HG02759 (cell line): ENCODE measurements at regions not wholly inside any gene's neighbourhood (a gene's known extent, or its start where the extent isn't known, plus 50 kb on each side); places are given as distances from the start of the nearest gene placed in this dataset.

Experiments used
- ATAC-seq: cut with Tn5 transposase; IDR thresholded peaks from one replicate; pipeline ENCODE4 v1.9.1; 2021; ENCODE audit warnings: mild to moderate bottlenecking, moderate library complexity; ENCODE audit not compliant: unreplicated experiment

DNA sequence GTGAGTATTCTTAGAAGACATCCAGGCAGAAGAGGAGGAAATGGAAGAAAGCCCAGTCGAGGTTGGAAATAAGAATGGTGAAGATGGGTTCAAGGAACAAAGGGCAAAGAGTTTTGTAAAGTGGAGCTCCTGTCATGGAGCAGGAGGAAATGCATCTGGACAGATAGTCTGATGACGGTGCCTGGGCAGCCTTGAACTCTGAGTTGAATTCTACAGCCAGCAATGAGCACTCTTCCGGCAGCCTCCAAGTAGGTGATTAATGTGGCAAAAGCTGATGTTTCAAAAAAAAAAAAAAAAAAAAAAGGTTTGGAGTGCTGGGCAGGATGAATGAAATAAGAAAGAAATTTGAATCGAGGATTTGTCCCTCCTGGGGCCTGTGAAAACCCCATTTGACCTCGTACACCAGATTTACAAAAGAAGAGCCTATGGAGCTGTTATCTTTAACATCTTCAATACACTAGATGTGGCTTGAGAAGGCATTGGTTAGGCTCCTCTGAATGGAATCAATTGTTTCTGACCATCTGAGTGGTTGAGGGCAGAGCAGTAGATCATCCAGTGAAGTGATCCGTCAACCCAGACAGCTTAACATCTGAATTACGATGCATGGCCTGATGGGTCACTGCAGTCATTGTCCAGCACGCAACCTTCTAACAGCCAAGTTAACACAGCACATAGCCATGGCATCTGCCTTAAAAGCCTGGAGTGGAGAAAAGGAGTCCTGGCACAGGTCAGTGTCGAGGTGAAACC is 449.7 kb downstream of the TXNL1 start:
- ATAC-seq = no peak

DNA sequence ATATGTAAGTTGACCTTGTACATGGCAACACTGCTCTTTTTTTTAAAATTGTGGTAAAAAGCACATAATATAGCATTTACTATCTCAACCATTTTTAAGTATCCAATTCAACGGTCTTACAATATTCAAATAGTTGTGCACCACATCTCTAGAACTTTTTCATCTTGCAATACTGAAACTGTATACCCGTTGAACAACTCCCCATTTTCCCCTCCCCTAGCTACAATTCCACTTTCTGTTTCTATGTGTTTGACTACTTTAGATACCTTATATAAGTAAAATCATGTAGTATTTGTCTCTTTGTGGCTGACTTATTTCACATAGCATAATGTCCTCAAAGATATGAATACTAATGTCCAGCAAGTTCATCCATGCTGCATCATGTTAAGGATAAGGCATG is 452.1 kb downstream of the TXNL1 start:
- ATAC-seq = no peak

DNA sequence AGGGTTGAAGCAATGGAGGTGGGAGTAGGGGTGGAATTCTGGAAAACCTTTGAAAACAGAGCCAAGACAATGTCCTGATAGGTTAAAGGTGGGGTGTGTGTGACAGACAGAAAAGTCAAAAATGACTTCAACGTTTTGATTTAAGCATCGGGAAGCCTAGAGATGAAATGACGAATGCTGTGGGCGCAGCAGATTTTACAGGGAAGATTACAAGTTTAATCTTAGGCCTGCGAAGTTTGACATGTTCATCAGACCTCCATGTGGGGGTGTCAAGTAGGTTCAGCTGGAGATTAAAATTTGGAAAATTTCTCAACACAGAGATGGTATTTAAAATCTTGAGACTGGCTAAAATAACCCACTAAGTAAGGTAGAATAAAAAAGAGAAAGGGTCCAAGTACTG is 453.3 kb downstream of the TXNL1 start:
- ATAC-seq = no peak

DNA sequence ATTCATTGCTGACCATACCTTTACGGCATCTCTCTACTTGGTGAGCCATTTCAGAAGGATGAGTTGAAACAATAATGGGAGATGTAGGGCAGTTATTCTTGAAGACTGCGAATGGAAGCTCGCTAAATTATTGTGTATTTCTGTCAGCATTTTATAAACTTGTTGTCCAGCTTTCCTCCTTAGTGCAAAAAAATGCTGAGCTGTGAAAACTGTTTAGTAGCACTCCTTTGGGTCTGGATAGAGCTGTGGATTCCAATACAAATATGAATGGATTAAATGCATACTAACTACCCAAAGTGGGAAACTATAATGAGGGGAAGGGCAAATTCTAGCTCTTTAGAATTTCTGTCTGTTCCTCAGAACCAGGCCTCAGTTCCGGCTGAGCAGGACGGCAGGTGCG is 461.6 kb downstream of the TXNL1 start:
- no peak for ATAC-seq

DNA sequence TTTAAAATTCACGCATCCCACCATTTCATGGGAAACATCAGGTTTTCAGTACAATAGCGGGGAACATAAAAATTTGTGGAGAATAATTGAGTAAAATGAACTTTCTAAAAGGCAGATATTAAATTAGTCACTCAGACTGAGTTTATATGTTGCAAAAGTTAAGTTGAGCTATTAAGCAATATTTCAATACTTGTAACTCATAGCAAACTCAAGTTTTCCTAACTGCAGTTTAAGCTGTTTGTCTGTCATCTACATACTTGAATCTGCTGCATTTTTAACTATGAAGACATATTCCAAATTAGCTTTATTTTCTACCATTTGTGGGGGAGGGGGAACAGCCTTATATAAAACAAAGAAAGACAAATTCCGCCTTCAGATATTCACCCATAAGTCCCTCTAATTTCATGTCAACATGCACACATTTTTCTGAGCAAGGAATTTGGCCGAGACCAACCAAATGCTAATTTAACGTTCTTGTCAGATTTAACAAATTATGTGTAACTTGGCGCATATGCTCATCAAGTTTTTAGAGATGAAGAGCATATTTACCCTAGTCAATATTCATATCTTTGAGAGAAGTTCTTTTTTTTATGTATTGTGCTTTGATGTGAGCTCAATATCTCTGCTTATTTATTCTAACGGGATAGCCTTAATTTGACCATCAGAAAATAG is 462.9 kb downstream of the TXNL1 start:
- no peak for ATAC-seq

DNA sequence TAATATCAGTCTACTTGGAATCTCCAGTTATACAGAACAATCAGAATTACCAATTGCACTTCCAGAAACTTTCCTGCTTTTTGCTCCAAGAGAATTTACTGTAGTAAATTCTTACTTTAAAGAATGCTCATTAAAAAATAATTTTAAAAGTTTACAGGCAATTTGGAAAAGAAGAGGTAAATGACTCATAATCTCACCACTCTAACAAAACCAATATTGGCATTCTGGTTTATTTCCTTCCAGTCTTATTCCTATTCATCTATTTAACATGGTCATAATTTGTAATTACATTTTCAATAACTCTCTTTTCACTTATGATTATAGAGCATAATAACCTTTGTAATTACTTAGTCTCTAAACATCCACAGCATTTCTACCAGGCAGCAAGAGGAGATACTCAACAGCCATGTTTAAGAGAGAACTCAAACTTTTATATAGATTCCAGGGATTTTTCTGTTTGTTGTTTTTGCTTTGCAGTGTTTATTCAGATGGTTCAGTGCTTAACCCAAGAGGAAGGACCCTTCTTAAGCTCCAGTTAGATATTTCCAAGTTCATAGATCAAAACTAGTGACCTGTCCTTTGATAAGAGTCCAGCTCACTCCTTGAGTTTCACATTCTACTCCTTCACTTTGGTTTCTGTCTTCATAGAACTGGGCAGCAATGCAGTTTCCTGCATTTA is 464.7 kb downstream of the TXNL1 start:
- ATAC-seq = no peak

DNA sequence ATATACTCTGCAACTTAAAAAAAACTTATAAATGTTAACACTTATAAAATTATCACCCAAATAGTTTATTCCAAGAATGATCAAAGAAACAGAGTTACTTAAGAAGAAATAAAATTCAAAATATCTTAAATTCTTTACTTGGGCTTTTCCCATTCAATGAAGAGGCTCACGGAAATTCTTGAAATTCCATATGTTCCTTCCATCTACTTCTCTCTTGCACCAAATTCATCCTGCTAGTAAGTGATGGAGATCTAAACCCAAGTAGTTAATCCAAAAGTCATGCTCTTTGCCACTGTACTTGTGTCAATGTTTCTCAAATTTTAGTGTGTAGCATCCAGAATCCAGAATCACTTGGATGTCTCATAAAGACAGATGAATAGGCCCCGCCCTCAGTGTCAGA is 465.9 kb downstream of the TXNL1 start:
- no peak for ATAC-seq

DNA sequence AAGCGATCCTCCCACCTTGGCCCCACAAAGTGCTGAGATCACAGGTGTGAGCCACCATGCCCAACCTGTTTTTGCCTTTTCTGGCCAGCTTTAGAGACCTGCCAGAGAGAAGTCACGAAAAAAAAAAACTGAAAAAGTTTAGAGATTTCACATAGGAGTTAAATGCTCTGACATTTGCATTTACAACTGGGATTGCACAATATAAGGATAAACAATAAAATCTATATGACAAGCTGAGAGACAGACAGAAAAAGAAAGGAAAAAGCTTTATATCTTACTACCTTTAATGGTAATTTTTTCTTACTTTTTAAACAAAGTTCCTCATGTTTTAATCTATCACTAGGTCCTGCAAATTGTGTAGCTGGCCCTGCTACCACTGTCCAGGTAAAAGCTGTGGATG is 466.5 kb downstream of the TXNL1 start:
- ATAC-seq = no peak

DNA sequence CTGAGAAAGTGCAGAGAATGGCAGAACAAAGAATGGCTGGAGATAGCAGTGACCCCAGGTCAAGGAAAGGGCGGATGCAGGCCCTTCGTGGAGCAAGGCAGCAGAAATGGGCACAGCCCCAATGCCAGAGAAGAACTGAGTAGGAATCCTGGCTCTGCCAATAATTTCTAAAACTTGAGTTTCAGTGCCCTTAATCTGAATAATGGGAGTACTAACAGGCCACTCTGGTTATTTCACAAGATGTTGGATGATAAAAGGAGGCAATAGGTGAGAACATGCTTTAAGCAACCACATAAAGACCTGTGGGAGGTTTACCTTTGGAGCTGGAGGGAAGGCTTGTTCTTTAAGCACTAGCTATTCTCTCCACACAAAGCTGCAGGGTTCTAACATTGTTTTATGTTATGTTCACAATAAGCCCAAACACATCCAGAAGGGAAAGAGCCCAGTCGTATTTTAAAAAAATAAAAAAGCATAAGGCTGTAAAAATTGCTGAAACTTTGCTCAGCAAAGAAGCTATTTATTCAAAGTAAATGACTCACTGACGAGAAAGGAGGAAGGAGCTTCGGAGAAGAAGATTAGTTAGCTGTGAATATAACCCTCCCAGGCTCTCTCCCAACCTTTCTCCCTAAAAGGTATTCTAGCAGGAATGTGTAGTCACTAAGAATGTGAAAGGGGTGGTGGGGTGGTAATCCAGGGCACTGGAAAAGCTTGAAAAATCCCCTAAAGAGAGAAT is 470.2 kb downstream of the TXNL1 start:
- ATAC-seq = no peak

DNA sequence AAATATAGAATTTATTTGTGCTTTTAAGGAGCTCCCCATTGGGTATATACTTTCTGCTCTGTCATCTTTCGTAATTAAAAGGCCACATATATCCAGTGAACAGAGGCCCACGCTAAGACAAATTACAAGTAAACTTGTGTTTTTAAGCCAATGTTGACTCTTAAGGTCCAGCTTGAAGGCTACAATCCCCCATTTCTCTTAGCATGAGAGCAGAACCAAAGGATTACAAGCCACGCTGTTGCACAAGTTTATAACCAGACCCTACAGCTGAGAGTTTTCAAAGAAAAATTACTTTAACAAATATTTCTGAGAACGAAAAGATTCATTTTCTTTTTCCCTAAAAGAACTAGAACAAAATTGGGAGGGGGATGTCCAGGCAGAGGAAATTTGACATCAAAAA is 471.0 kb downstream of the TXNL1 start:
- no peak for ATAC-seq

DNA sequence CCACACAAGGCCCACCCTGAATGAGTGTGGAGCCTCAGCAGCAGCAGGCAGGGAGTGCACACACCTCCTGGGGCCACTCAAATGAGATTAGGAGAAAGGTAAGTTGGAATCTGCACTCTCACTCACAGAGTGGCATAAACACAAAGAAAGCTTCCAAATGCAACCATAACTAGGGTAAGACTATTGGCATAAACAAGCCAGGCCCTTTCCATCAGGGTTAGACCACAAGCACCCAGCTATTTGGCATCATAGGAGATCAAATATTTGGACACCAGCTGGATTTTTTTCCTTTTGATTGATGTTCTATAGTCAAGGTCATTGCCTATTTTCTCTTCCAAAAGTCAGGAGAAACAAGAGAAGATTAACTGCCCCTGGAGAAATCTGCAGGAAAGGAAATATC is 471.5 kb downstream of the TXNL1 start:
- no peak for ATAC-seq

DNA sequence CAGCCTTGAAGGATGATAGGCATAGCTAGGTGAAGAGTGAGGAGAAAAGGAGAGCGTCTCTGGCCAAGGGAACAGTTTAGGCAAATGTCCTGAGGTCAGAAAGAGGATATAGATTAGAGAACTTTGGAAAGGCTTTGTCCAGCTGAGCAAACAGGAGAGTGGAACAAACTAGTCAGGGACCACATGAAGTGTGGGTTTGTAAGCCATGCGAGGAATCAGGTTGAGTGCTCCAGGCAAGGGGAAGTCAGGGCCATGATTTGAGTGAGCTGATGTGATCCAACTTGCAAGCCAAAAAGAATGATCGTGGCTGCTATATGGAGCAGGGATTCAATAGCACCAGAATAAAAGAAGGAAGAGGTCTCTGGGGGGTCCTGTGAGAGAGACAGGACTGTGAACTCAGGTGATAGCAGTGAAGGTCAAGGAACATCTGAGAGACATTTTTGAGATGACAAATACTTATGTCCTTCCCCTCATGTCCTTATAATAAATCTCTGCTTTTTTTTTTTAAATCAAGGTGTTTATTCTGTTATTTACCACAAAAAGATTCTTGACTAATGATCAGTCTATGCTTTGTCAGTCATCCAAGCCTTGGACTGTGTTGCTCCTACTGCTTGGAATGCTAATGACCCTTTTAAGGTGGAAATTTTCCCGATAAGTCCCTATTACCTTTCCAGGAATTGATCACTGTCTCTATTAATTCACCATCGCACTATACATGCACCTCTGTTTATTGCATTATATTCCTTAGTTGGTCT is 472.6 kb downstream of the TXNL1 start:
- no peak for ATAC-seq

DNA sequence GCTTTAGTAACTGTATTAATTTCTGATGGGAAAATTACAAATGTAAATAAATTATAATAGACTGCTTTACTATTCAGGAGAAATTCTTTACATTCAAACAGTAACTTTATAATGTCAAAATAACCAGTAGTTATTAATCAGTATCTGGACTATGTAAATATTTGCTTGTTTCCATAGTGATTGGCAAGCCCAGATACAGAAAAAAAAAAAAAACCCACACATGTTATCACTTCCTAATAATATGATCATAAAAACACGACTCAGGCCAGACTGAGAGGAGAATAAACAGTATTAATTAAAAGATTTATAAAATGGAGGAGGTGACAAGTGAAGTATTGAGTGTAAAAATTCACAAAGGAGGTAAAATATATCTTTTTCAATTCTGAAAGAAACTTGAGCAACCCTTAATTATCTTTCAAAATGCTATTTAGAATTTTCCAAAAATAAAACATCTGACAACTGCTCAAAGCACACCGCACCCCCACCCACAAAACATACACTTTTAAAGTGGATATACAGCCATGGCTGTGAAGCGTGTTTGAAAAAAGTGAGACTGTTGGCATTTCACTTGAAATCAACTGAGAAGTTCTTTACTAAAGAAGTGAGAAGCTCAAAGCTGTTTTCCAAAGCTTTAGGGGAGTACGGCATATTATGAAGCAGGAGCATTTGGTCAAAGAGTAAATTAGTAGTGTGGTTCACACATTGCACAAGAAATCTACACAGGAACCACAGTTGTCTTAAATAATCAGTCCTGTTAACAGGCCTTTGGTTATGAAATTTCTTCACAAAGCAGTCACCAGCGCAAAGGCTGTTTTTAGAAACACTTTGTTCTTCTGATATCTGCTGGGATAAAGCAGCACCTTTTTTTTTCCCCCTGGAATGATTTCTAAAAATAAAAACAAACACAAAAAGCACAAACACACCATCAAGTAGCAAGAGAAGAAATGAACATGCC is 475.8 kb downstream of the TXNL1 start:
- no peak for ATAC-seq

DNA sequence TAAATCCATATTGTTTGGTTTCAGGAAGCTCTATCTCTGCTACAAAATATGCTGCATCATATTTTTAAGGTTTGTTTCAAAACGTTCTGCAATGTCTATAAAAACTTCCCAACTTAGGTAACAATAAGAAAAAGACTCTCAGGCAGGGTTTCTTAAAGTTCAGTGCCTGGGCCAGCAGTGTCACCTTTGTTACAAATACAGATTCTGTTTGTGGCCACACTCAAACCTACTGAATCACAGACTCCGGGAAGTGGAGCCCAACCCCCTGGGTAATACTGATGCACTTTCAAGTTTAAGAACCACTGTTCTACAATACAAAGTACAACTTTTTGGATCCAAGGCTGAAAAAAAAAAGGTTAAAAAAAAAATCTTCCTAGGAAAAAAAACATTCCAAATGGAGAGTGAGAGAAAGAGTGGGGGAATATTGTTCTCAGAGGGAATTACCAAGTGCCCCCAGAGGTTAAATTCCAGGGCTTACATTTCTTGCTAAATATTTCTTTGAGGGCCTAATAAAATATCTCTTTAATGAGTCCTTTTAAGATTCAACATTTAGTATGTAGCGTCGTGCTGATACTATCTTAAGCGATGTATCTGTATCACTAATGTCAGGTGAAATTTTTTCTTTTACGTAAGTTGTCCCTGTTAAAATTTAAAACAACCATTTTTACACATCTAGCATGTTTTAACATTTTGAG is 476.7 kb downstream of the TXNL1 start:
- ATAC-seq = no peak

DNA sequence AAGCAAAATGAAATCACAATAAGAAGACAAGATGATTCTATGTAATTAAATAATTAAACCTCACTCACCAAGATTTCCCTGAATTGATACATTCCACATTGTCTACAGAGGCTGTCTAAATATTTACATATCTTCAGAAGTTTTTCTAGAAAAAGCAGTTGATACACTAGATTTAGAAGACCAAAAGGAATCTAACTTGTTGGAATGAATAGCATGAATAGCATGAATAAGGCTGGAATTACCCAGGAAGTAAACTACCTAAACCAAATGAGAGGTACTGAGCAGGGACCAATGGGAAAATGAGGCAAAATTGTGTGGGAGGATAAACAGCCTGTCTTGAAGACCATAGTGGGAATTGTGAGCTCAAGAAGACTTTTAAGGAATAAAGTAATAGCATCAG is 479.7 kb downstream of the TXNL1 start:
- no peak for ATAC-seq

DNA sequence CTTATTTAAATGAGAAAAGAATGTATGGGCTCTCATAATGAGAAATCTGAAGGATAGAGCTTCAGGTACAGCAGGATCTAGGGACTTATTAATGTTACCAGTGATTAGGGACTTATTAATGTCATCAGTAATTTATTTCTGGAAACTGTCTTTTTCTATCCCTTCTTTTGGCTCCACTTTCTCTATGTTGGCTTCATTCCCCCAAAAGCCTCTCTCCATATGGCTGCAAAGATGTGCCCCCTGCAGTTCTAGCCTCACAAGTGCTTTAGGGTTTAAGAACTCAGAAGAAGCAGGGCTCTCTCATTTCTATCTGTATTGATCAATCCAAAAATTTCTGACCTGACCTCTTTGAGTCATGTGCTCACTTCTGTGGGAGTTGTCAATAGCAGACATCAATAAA is 480.9 kb downstream of the TXNL1 start:
- no peak for ATAC-seq

DNA sequence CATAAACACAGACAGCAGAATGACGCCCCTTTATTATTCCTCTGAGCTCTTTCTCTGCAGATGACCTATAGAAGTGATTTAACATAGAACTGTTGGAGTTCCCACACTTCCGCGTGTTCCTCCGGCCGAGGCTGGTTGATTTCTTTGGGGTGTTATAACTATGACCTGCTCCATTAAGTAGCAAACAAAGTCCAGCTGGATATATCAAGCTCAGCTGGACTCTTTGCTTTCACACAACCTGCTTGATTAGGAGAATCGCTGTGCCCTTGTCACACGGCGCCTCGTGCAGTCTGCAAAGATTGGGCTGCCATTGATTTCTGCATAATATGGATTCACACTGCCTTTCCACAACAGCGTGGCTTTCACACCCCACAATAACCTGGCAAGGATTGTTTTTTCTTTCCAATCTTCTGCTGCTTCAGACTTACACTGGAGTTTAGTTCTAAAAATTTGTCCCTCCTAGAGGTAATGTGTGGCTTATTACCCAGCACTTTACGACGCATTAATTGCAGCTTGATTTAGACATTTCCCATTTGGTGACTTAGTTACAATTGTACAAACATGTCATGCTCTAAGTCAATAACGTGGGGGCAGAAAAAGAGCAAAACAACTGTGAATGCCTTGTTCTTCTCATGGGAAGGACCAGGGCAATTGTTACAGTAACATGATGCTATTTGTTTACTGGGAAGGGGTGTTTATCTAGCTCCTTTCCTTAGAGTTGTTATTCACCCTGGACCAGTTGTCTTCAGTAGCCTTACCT is 485.7 kb downstream of the TXNL1 start:
- ATAC-seq = no peak

DNA sequence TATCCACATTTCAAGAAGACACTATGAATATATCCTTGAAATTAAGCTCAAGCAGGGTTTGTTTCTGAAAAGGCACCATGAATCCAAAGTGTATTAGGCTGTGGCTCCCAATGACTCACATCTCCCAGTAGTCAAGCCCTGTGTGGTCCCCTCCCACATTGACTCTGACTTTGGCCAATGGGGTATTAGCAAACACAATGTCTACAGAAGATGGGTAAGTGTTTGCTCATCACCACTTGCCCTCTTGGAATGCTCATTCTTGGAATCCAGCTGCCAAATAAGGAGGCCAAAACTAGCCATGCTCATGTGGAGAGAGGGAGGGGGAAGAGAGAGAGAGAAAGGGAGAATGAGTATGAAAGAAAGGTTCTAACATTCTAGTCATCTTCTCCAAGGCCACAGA is 490.0 kb downstream of the TXNL1 start:
- no peak for ATAC-seq
